Motor neuron (in vitro differentiated cells): ENCODE measurements at regions not wholly inside any gene's neighbourhood (a gene's known extent, or its start where the extent isn't known, plus 50 kb on each side); places are given as distances from the start of the nearest gene placed in this dataset.
"Not testable (repeated sequence)": the region's sequence is repeated elsewhere in the genome, so short reads cannot be mapped to it uniquely, and the experiment has no call there.

Experiments used
- ATAC-seq, 8 experiments: fragments of 200-7000 bp; cut with Tn5 transposase; replicated peaks in 6 of 8; 2 replicates each; pipeline ENCODE4 v1.8.0; 2021; ENCODE audit warnings: mild to moderate bottlenecking in 8 of 8, moderate library complexity in 8 of 8
- H3K27ac ChIP-seq, 2 donors: fragments of 250-450 bp; sonication (Bioruptor Pico); 2 replicates each; pipeline ENCODE4 v1.9.0; 2021; ENCODE audit warnings: antibody characterized with exemption in 2 of 2, mild to moderate bottlenecking in 2 of 2, moderate library complexity in 1 of 2
- H3K4me1 ChIP-seq, 2 donors: fragments of 250-450 bp; sonication (Bioruptor Pico); replicated peaks in 1 of 2; 2 replicates each; pipeline ENCODE4 v1.6.1; 2021; ENCODE audit warnings: antibody characterized with exemption in 2 of 2, mild to moderate bottlenecking in 2 of 2, moderate library complexity in 1 of 2
- H3K4me3 ChIP-seq, 5 donors: fragments of 250-450 bp; sonication (Bioruptor Pico); 2 replicates each; pipeline ENCODE4 v1.9.0; 2021; ENCODE audit warnings: antibody characterized with exemption in 5 of 5, mild to moderate bottlenecking in 5 of 5, moderate library complexity in 4 of 5
- WGBS, 10 experiments: fragments of 450-650 bp; shearing (Covaris generic); methylation state at CpG; one replicate each; pipeline ENCODE4 v1.0.0; 2022; 5-methylcytosine and 5-hydroxymethylcytosine counted together
- in situ Hi-C, 9 experiments: fragments of 400-800 bp; cut with MboI; loops; one replicate each; pipeline ENCODE4 v1.15.0; 2021; ENCODE audit warnings: low sequenced_read_pairs in 9 of 9, low pct_unique_long_range_greater_than_20kb in 2 of 9; ENCODE audit not compliant: unreplicated experiment in 9 of 9

DNA sequence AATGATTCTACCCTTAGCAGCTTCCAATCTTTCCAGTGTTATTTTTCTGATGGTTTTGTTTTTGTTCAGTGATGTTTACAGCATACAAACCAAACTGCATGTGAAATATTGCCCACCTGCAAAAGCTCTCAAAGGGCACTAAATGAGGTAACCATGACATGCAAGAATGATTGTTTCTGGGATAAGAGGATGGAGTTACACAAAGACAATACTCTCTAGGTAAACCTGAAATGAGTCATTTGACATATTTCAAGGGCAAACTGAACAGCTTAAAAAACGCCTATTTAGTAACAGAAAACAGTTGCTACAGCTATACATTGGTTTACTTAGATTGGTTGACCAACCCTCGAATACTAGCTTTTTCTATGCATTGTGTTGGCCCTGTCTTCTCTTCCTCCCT is 481.7 kb downstream of the ZPLD1 start:
- 5 to 80% (median 69%) methylated on average over 1 to 2 of the region's 2 CpGs; no CpG with 5 or more reads in 2 of the 10 experiments for WGBS, 10 experiments
- in situ Hi-C loops = no loop called here
- Histone ChIP-seq H3K4me1 (peaks cover 0 to 2% of the 10 kb centered on the region in 2 donors), H3K4me3 (no peak overlapping the region), H3K27ac (no peak overlapping the region)
- peak in 3 of 8 experiments; percentile 20 to 52 (median 28) for ATAC-seq

DNA sequence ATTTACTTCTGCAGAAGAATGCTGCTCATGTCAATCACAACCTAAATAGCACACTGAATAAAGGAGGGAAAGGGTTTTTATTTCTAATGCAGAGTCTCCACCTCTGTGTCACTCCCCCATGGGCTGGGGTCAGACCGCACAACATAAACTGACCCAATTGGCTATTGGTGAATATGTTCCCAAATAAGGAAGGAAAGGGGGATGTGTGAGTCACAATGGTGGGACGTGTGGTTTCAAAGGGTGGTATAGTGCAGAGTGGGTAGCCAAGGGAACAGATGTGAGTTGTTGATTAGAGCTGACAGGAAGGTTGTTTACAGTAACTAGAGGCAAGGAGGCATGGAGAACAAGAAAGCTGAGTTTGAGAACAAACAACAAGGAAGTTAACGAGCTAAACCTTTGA is 491.8 kb downstream of the ZPLD1 start:
- no peak overlapping the region for H3K27ac ChIP-seq
- H3K4me1 ChIP-seq = no peaks in the 10 kb centered on the region
- H3K4me3 ChIP-seq = no peak overlapping the region
- ATAC-seq = no peak
- in situ Hi-C loops = no loop called here
- 17 to 88% (median 56%) methylated on average over 1 to 3 of the region's 3 CpGs; no CpG with 5 or more reads in 1 of the 10 experiments for WGBS, 10 experiments

DNA sequence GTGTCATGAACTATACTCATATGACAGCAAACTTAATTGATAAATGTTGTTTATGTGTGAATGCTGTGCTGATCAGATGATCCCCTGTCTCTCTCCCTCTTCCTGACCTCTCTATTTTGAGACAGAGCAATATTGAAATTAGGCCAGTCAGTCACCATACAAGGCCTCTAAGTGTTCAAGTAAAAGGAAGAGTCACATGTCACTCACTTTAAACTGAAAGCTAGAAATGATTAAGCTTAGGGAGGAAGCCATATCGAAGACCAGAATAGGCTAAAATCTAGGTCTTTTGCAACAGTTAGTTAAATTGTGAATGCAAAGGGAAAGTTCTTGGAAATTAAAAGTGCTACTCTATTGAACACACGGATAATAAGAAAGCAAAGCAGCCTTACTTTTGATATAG is 498.6 kb downstream of the ZPLD1 start:
- 0 to 87% (median 71%) methylated on average over 1 to 2 of the region's 2 CpGs; no CpG with 5 or more reads in 1 of the 10 experiments for WGBS, 10 experiments

DNA sequence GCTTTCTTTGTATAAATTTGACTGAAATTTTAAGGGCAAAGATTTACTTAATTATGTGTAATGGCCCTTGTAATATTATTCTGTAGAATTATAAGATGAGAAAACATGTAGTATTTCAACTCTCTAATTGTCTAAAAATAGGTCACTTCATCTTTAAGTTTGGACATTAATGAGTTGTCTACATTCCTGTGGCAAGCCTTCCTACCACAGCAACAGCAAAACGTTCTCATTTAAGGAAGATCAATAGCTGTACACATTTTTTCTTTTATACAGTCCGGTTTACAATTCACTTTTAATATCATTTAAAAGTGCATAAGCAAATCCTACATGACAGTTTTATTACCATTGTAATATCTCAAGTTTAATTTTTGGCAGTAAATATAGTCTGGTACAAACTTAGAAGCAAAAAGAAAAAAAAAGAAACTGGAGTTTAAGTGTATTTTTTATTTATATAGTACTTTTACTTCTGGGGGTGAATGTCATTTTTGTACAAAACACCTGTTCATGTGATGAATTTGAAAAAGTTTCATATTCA is 501.8 kb downstream of the ZPLD1 start:
- in situ Hi-C loops = no loop called here

More for the DNA sequence above, 498.6 kb downstream of the ZPLD1 start:
- in situ Hi-C loops = no loop called here
- no peak overlapping the region for H3K4me3 ChIP-seq
- no peak overlapping the region for H3K27ac ChIP-seq
- ATAC-seq = no peak
- H3K4me1 ChIP-seq = no peaks in the 10 kb centered on the region

DNA sequence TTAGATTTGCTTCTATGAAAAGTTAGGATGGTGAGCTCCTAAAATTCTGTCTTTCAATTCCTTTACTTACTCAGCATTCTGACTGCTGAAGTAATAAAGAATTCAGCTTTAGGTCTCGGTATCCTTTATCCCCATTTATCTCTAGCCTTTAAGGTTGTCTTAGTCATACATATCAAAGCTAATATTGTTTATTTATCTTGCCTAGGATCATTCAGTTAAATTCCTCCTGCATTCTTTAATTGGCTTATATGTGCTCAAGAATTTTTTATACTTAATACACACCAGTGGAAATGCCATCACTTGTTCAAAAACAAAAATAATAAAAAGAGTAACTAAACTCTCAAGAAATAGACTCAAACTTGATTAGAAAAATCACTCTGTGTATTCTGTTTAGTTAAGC is 507.0 kb downstream of the ZPLD1 start:
- no peak for ATAC-seq
- 22 to 100% (median 78%) methylated on average over 1 of the region's 1 CpG; no CpG with 5 or more reads in 3 of the 10 experiments for WGBS, 10 experiments
- H3K4me3 ChIP-seq = no peak overlapping the region
- in situ Hi-C loops = no loop called here
- no peak overlapping the region for H3K27ac ChIP-seq
- no peaks in the 10 kb centered on the region for H3K4me1 ChIP-seq

More for the DNA sequence above, 501.8 kb downstream of the ZPLD1 start:
- WGBS, 10 experiments = 0 to 80% (median 22%) methylated on average over 1 to 2 of the region's 2 CpGs
- no peak overlapping the region for H3K4me3 ChIP-seq
- H3K4me1 ChIP-seq = no peaks in the 10 kb centered on the region
- H3K27ac ChIP-seq = no peak overlapping the region
- no peak for ATAC-seq

DNA sequence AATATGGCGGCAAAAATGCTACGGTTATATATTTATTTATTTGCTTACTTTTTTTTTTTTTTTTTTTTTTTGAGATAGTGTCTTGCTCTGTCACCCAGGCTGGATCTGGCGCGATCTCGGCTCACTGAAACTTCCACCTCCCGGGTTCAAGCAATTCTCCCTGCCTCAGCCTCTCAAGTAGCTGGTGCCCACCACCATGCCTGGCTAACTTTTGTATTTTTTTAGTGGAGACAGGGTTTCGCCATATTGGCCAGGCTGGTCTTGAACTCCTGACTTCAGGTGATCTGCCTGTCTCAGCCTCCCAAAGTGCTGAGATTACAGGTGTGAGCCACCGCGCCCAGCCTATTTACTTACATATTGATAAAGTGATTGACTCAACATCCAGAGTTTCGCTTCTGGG is 511.6 kb downstream of the ZPLD1 start:
- in situ Hi-C loops, H3K4me1 ChIP-seq, H3K27ac ChIP-seq, H3K4me3 ChIP-seq, ATAC-seq: not testable (repeated sequence)
- WGBS, 10 experiments = 37 to 100% (median 97%) methylated on average over 2 to 10 of the region's 10 CpGs

DNA sequence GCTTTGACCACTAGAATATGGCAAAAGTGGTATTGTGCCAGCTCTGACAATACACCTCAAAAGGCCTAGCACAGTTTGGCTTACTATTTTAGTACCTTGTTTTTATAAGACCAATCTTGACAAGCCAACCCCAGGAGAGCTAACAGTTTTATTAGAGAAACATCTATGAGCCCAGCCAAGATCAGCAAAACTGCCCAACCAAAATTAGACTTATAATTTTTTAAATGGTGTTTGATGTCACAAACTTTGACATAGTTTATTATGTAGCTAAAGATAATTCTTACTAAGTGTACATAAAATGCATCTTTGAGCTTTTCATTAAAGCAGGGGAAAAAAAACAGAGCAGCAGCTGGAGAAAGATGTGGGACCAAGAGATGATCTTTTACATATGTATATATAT is 537.5 kb downstream of the ZPLD1 start:
- no peak overlapping the region for H3K4me3 ChIP-seq
- no peak overlapping the region for H3K27ac ChIP-seq
- in situ Hi-C loops = no loop called here
- H3K4me1 ChIP-seq = no peaks in the 10 kb centered on the region
- ATAC-seq = no peak

DNA sequence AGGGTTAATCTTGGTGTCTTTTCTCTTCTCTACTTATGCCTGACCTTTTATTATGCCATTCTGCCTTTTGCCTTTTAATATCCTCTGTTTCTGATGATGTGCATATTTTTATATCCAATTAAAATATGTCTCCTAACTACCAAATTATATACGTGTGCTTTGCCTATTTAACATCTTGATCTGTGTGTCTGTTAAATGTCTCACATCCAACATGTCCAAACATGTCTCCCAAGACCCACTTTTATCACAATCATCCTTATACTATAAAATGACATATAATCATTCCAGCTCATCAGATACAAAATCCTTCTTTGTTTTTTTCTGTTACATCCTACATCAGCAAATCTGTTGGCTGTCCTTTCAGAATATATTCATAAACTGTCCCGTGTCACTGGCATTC is 539.5 kb downstream of the ZPLD1 start:
- no peak overlapping the region for H3K27ac ChIP-seq
- in situ Hi-C loops = no loop called here
- no peaks in the 10 kb centered on the region for H3K4me1 ChIP-seq
- H3K4me3 ChIP-seq = no peak overlapping the region
- WGBS, 10 experiments = 14 to 100% (median 70%) methylated on average over 1 to 2 of the region's 2 CpGs; no CpG with 5 or more reads in 1 of the 10 experiments
- ATAC-seq = no peak

DNA sequence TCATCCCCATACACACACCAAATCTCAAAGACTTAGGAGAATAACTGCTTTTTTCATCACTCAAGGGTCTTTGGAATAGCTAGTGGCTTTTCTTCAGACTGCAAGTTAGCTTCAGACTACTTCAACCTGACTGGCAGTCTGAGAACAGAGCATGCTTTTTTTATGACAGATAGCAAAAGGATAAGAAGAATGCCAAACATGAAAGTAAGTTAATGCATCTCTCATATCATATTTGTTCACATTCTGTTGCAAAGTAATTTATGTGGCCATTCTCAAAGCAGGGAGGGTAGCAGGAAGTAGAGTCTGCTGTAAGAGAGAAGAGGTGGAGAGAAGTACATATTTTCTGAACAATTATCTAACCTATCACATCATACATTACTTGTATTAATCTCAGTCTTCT is 544.4 kb downstream of the ZPLD1 start:
- ATAC-seq = no peak
- H3K27ac ChIP-seq = no peak overlapping the region
- in situ Hi-C loops = no loop called here
- H3K4me3 ChIP-seq = no peak overlapping the region
- no peaks in the 10 kb centered on the region for H3K4me1 ChIP-seq

DNA sequence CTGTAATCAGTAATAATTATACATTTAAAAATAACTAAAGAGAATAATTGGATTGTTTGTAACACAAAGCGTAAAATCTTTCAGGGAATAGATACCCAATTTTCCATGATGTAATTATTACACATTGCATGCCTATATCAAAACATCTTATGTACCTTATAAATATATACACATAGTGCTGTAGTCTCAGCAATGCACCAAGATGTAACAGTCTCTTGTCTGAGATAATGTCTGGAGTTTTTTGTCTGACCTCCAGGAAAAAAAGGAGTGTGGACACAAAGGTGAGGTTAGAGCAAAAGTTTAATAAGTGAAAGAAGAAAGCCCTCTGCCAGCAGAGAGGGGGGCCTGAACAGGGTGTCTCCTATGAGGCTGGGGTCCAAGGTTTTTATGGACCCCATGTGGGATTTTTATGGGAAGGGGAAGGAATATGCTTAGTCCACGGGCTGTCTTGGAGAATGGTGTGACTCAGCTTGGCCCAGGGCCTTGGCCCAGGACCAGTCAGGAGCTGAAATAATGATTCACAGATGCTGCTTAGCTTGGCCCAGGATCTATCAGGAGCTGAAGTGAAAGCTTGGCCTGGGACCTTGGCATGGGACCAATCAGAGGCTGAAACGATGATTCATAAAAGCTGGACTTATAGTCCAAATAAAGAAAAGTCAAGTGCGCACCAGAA is 545.0 kb downstream of the ZPLD1 start:
- no peak overlapping the region for H3K27ac ChIP-seq
- no peaks in the 10 kb centered on the region for H3K4me1 ChIP-seq
- peak in 4 of 8 experiments; percentile 30 to 100 (median 99) for ATAC-seq
- WGBS, 10 experiments = 22 to 100% (median 67%) methylated on average over 1 to 4 of the region's 4 CpGs; no CpG with 5 or more reads in 1 of the 10 experiments
- in situ Hi-C loops = no loop called here
- no peak overlapping the region for H3K4me3 ChIP-seq

DNA sequence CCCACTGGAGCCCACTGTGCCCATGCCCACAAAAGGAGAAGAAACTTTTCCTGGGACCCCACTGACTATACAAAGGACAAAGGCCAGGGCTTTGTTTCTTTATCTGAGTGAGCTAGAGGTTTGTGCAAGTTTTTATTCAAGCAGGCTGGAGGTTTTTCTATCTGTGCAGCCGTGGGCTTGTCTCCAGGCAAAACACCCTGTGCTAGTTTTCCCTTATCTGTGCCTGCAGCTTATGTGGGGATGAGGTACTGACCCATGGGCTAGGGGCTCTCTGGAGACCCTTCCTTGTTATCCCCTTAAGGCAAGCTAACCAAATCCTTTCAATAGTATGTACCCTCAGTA is 545.5 kb downstream of the ZPLD1 start:
- peak in 2 of 8 experiments; percentile 52 to 53 for ATAC-seq
- in situ Hi-C loops = no loop called here
- H3K4me1 ChIP-seq = no peaks in the 10 kb centered on the region
- H3K4me3 ChIP-seq = no peak overlapping the region
- WGBS, 10 experiments = 0 to 100% (median 48%) methylated on average over 1 of the region's 1 CpG; no CpG with 5 or more reads in 6 of the 10 experiments
- H3K27ac ChIP-seq = no peak overlapping the region

DNA sequence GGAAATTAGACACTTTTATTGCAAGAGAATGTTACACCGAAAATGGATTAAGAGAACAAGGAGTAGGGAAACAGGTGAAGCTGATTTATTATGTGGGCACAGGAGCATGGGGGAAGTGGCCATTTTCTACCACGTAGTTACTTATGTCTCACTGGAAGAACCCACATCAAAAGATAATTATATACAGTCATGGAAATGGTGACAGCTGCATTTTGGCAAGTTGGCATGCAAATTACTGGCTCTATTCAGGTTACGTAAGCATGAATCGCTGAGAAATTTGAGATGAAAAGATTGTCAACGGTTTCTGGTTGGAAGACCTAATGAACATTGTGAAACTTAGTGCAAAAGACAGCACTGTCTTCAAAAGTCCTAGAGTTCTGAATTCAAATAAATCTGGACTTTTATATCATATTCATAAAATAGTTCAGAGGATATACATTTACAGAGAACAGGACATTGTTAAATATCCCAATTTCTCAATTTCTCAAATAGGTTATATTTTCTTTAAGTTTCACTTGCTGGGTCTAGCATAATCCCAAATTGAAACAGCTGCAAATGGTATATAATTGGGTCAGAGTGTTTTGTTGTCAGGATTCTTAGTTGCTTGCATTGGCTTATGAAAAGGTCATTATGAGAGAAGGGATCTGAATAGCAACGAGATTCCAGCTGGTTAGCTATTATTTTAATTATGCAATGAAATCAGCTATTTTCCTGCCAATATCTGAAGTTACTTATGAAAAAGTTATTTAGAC is 567.8 kb downstream of the ZPLD1 start:
- WGBS, 10 experiments = 11 to 100% (median 85%) methylated on average over 1 to 6 of the region's 6 CpGs
- Histone ChIP-seq H3K4me1 (no peaks in the 10 kb centered on the region), H3K4me3 (no peak overlapping the region), H3K27ac (no peak overlapping the region)
- ATAC-seq = peak in 2 of 8 experiments; percentile 38 to 64
- in situ Hi-C loops = no loop called here

DNA sequence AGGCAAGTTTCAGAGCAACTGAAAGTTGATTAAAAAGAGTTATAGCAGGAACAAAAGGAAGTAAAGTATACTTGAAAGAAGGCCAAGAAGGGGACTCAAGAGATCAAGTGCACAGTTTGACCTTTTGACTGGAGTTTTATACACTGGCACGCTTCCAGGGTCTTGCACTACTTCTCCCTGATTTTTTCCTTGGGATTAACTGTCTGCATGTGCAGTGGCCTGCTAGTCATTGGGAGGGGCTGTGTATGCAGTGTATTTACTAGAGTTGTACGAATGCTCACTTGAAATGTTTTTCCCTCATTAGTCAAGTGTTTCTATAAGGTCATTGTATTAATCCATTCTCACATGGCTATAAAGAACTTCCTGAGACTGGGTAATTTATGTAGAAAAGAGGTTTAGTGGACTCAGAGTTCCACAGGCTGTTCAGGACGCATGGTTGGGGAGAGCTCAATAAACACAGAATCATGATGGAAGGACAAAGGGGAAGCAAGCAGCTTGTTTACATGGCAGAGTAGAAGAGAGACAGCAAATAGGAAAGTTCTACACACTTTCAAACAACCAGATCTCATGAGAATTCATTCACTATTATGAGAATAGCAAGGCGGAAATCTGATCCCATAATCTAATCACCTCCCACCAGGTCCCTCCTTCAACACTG is 571.8 kb downstream of the ZPLD1 start:
- peak in 2 of 8 experiments; percentile 55 to 65 for ATAC-seq
- no peaks in the 10 kb centered on the region for H3K4me1 ChIP-seq
- H3K27ac ChIP-seq = no peak overlapping the region
- in situ Hi-C loops = no loop called here
- 20 to 100% (median 87%) methylated on average over 1 to 4 of the region's 4 CpGs; no CpG with 5 or more reads in 3 of the 10 experiments for WGBS, 10 experiments
- H3K4me3 ChIP-seq = no peak overlapping the region
